Liver (tissue), 8 donors: ENCODE measurements at regions not wholly inside any gene's neighbourhood (a gene's known extent, or its start where the extent isn't known, plus 50 kb on each side); places are given as distances from the start of the nearest gene placed in this dataset.

Experiments
- DNase-seq: peaks from one replicate; pipeline ENCODE4 v3.0.0-alpha.2; 2017; ENCODE audit warnings: low spot score
- H3K27ac ChIP-seq, 2 donors: one replicate each; pipeline ENCODE4 v1.7.0; 2013; ENCODE audit warnings: inconsistent platforms in 2 of 2, low read length in 2 of 2, control low read depth in 1 of 2, low read depth in 1 of 2, mild to moderate bottlenecking in 1 of 2
- H3K27me3 ChIP-seq, 4 donors: one replicate each; pipeline versions ENCODE4 v1.6.1 to v1.7.0; 2013; ENCODE audit warnings: low read length in 3 of 4, inconsistent platforms in 1 of 4, mild to moderate bottlenecking in 1 of 4, moderate library complexity in 1 of 4; ENCODE audit not compliant: control insufficient read depth in 4 of 4, insufficient read depth in 4 of 4
- H3K36me3 ChIP-seq, 4 donors: one replicate each; pipeline versions ENCODE4 v1.6.1 to v1.7.0; 2013; ENCODE audit warnings: low read length in 3 of 4, mild to moderate bottlenecking in 3 of 4, low read depth in 1 of 4, moderate library complexity in 1 of 4; ENCODE audit not compliant: control insufficient read depth in 4 of 4, insufficient read depth in 3 of 4
- H3K4me1 ChIP-seq, 4 donors: one replicate each; pipeline versions ENCODE4 v1.6.1 to v1.7.0; 2013; ENCODE audit warnings: low read length in 3 of 4, mild to moderate bottlenecking in 3 of 4, moderate library complexity in 1 of 4; ENCODE audit not compliant: control insufficient read depth in 4 of 4, insufficient read depth in 4 of 4
- H3K4me3 ChIP-seq, 3 donors: one replicate each; pipeline versions ENCODE4 v1.6.1 to v1.7.0; 2013; ENCODE audit warnings: low read length in 3 of 3, control low read depth in 1 of 3, low read depth in 1 of 3, mild to moderate bottlenecking in 1 of 3
- H3K9ac ChIP-seq, 2 donors: one replicate each; pipeline ENCODE4 v1.7.0; 2013; ENCODE audit warnings: low read length in 2 of 2, mild to moderate bottlenecking in 2 of 2, moderate library complexity in 2 of 2, control low read depth in 1 of 2, low read depth in 1 of 2
- H3K9me3 ChIP-seq, 4 donors: one replicate each; pipeline versions ENCODE4 v1.6.1 to v1.7.0; 2013; ENCODE audit warnings: low read length in 3 of 4; ENCODE audit not compliant: control insufficient read depth in 4 of 4
- EGR1 ChIP-seq, 2 donors: IDR thresholded peaks; 2 replicates each; pipeline ENCODE4 v1.6.1; 2016 to 2018; ENCODE audit warnings: antibody characterized with exemption in 2 of 2, low read depth in 2 of 2
- FOXA1 ChIP-seq: IDR thresholded peaks from 2 replicates; pipeline ENCODE4 v1.6.1; 2016; ENCODE audit warnings: antibody characterized with exemption
- FOXA2 ChIP-seq: IDR thresholded peaks from 2 replicates; pipeline ENCODE4 v1.6.1; 2016; ENCODE audit warnings: antibody characterized with exemption
- HNF4A ChIP-seq, 2 donors: conservative IDR thresholded peaks; 2 replicates each; pipeline ENCODE4 v1.6.1; 2016; ENCODE audit warnings: antibody characterized with exemption in 2 of 2, mild to moderate bottlenecking in 2 of 2
- HNF4G ChIP-seq: IDR thresholded peaks from 2 replicates; pipeline ENCODE4 v1.6.1; 2016; ENCODE audit warnings: antibody characterized with exemption
- JUND ChIP-seq, 2 donors: IDR thresholded peaks; 2 replicates each; pipeline ENCODE4 v1.6.1; 2016; ENCODE audit warnings: antibody characterized with exemption in 2 of 2
- MAX ChIP-seq: IDR thresholded peaks from 2 replicates; pipeline ENCODE4 v1.6.1; 2016; ENCODE audit warnings: antibody characterized with exemption
- NR2F2 ChIP-seq: IDR thresholded peaks from 2 replicates; pipeline ENCODE4 v1.6.1; 2016; ENCODE audit warnings: antibody characterized with exemption
- REST ChIP-seq: IDR thresholded peaks from 2 replicates; pipeline ENCODE4 v1.6.1; 2016; ENCODE audit warnings: antibody characterized with exemption, mild to moderate bottlenecking
- SP1 ChIP-seq: IDR thresholded peaks from 2 replicates; pipeline ENCODE4 v1.6.1; 2018; ENCODE audit warnings: antibody characterized with exemption, mild to moderate bottlenecking
- TAF1 ChIP-seq: conservative IDR thresholded peaks from 2 replicates; pipeline ENCODE4 v1.6.1; 2016; ENCODE audit warnings: antibody characterized with exemption, mild to moderate bottlenecking
- YY1 ChIP-seq: IDR thresholded peaks from 2 replicates; pipeline ENCODE4 v1.6.1; 2016; ENCODE audit warnings: antibody characterized with exemption, mild to moderate bottlenecking
- ZBTB33 ChIP-seq: IDR thresholded peaks from 2 replicates; pipeline ENCODE4 v1.6.1; 2016; ENCODE audit warnings: antibody characterized with exemption
- WGBS: extraction: QIAGEN DNeasy Blood & Tissue Kit; methylation state at CpG from one replicate; pipeline ENCODE4 v1.1.7; 2013; 5-methylcytosine and 5-hydroxymethylcytosine counted together
- TF ChIP-seq, protein P1 (sequence below): fragments of 150-350 bp; IDR thresholded peaks from 2 replicates; pipeline ENCODE4 v1.5.1; 2017; ENCODE audit warnings: improper control_type of control experiment, low read depth, low read length; ENCODE audit not compliant: missing input control
- TF ChIP-seq, protein P2 (sequence below): IDR thresholded peaks from 2 replicates; pipeline ENCODE4 v1.6.1; 2016; ENCODE audit warnings: antibody characterized with exemption
- donor health status: healthy.
- donor health status: healthy.
- donor health status: healthy.
- donor health status: healthy.
- donor health status: healthy.

GRCh38 chr5:3452622-3453021 lies 143.0 kb upstream of the IRX1 start:
- no peak overlapping the region for H3K4me3 ChIP-seq
- no peaks in the 10 kb centered on the region for H3K27me3 ChIP-seq
- no peak for TF ChIP-seq FOXA2
- TF ChIP-seq, protein P1, sequence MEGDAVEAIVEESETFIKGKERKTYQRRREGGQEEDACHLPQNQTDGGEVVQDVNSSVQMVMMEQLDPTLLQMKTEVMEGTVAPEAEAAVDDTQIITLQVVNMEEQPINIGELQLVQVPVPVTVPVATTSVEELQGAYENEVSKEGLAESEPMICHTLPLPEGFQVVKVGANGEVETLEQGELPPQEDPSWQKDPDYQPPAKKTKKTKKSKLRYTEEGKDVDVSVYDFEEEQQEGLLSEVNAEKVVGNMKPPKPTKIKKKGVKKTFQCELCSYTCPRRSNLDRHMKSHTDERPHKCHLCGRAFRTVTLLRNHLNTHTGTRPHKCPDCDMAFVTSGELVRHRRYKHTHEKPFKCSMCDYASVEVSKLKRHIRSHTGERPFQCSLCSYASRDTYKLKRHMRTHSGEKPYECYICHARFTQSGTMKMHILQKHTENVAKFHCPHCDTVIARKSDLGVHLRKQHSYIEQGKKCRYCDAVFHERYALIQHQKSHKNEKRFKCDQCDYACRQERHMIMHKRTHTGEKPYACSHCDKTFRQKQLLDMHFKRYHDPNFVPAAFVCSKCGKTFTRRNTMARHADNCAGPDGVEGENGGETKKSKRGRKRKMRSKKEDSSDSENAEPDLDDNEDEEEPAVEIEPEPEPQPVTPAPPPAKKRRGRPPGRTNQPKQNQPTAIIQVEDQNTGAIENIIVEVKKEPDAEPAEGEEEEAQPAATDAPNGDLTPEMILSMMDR = no peak
- TF ChIP-seq EGR1 (IDR thresholded peaks at IDR 0.05; ENCODE audit: low read depth in 2 of 2) = no peak
- no peak for TF ChIP-seq JUND (IDR thresholded peaks at IDR 0.05)
- TF ChIP-seq MAX = no peak
- TF ChIP-seq ZBTB33 = no peak
- TF ChIP-seq, protein P2, sequence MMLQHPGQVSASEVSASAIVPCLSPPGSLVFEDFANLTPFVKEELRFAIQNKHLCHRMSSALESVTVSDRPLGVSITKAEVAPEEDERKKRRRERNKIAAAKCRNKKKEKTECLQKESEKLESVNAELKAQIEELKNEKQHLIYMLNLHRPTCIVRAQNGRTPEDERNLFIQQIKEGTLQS = no peak
- no peak for TF ChIP-seq HNF4G
- DNase-seq = no peak
- WGBS = 85% methylated on average over 7 of the region's 7 CpGs
- H3K9ac ChIP-seq = no peak overlapping the region
- no peak overlapping the region for H3K27ac ChIP-seq
- H3K4me1 ChIP-seq = no peaks in the 10 kb centered on the region
- peaks cover 0 to 3% (median 0%) of the 10 kb centered on the region in 4 donors for H3K9me3 ChIP-seq
- no peaks in the 10 kb centered on the region for H3K36me3 ChIP-seq

DNA sequence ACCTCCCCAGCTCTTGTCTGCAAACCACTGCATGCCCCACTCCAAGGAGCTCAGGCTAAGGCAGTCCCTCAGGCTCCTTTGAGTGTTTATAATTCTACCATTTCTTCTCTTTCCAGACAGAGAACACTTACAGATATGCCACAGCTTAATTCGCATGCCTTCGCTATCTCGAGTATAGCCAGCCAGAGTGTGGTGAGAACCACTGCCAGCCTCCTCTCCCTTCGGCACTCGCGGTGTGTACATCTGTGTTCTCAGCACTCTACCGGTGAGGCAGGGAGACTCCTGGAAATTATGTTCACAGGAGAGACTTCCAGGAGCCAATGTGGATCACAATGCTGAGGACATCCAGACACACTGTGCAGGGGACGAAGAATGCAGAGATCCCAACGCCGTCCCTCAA lies 143.7 kb upstream of the IRX1 start:
- no peaks in the 10 kb centered on the region for H3K27me3 ChIP-seq
- no peak overlapping the region for H3K27ac ChIP-seq
- no peak overlapping the region for H3K4me3 ChIP-seq
- WGBS = 87% methylated on average over 10 of the region's 10 CpGs
- H3K4me1 ChIP-seq = no peaks in the 10 kb centered on the region
- DNase-seq = no peak
- H3K9ac ChIP-seq = no peak overlapping the region
- H3K9me3 ChIP-seq = peaks cover 0 to 5% (median 0%) of the 10 kb centered on the region in 4 donors
- TF ChIP-seq FOXA2 (no peak), FOXA1 (no peak), TAF1 (no peak), HNF4G (no peak), EGR1 (IDR thresholded peaks at IDR 0.05; ENCODE audit: low read depth in 2 of 2) (no peak), YY1 (no peak), NR2F2 (no peak), HNF4A (conservative IDR thresholded peaks at IDR 0.05) (no peak), REST (no peak), JUND (IDR thresholded peaks at IDR 0.05) (no peak), SP1 (no peak)
- TF ChIP-seq, protein P1 = no peak
- TF ChIP-seq, protein P2 = no peak
- no peaks in the 10 kb centered on the region for H3K36me3 ChIP-seq
